ENCODE measurements at regions not wholly inside any gene's neighbourhood (a gene's known extent, or its start where the extent isn't known, plus 50 kb on each side); places are given as distances from the start of the nearest gene placed in this dataset.
"Not testable (repeated sequence)": the region's sequence is repeated elsewhere in the genome, so short reads cannot be mapped to it uniquely, and the experiment has no call there.

GRCh38 chr13:27339299-27339698 is 68.7 kb downstream of the RASL11A start:
- POLR2A ChIA-PET = interaction anchor here (0.6 to 1.1 kb wide), 2 partner anchors 40 to 88 kb away, joined by 3 to 4 read pairs; partner anchors contain the start of gene RPL21
- Mint-ChIP-seq H3K4me1 (peaks cover 0 to 5% (median 0%) of the 10 kb centered on the region in 7 donors), H3K36me3 (no peaks in the 10 kb centered on the region), H3K9me3 (no peaks in the 10 kb centered on the region), H3K4me3 (peak overlapping the region in 2 of 10 donors; percentile 29), H3K27ac (no peak overlapping the region), H3K27me3 (peaks cover 0 to 17% (median 4%) of the 10 kb centered on the region in 5 donors)
- no peak overlapping the region for H3K4me3 ChIP-seq (ENCODE audit: low read length)
- no peaks in the 10 kb centered on the region for H3K36me3 ChIP-seq (ENCODE audit: control insufficient read depth in 2 of 3, insufficient read depth in 3 of 3, low read length in 3 of 3)
- no peaks in the 10 kb centered on the region for H3K9me3 ChIP-seq (ENCODE audit: control insufficient read depth in 2 of 3, low read length in 3 of 3)
- peak in 7 of 9 donors; percentile 28 to 61 (median 51) for DNase-seq
- intact Hi-C loops (cut with micrococcal nuclease) = loop anchor here (1.0 to 10.0 kb wide), 6 partner anchors 47 to 354 kb away; partner anchors contain the start of gene RPL21 (in 2 of the 2)
- no peaks in the 10 kb centered on the region for H3K27me3 ChIP-seq (ENCODE audit: control insufficient read depth in 2 of 2, insufficient read depth in 2 of 2, low read length in 2 of 2)
- ATAC-seq = peak; percentile 78
- CTCF ChIA-PET = interaction anchor here (0.6 to 1.2 kb wide), 7 partner anchors 8 to 668 kb away, joined by 3 to 9 read pairs (median 4); partner anchors contain the start of gene RASL11A
- H3K27ac ChIP-seq (ENCODE audit: low read depth, low read length) = no peak overlapping the region
- no peaks in the 10 kb centered on the region for H3K4me1 ChIP-seq (ENCODE audit: control insufficient read depth in 2 of 2, insufficient read depth in 2 of 2, low read length in 2 of 2)

DNA sequence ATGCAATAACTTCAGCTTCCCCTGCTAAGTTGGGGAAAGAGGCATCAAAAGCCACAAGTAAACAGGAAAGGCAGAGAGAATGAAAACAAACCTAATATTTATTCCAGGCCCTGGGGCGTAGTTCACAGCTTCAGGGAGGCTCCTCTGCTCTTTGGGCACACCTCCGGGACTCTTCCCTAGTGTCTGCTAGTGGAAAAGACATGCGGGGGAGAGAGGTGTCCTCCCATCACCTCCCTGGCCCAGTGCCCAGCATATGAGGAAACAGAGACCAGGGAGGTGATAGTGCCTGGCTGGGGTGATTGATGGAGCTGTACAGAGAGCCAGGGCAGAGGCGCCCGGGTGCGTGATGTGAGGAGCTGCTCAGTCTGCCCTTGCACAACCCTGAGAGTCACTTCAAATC is 71.0 kb downstream of the RASL11A start:
- no peak overlapping the region for H3K27ac Mint-ChIP-seq
- CTCF ChIA-PET = interaction anchor here (0.5 to 1.5 kb wide), 5 partner anchors 10 to 540 kb away, joined by 3 to 4 read pairs (median 3); no protein-coding TSS in a partner anchor

GRCh38 chr13:27347211-27347772 is 76.7 kb downstream of the RASL11A start:
- ATAC-seq (no peak), DNase-seq (no peak)
- Histone ChIP-seq H3K36me3 (ENCODE audit: control insufficient read depth in 2 of 3, insufficient read depth in 3 of 3, low read length in 3 of 3) (no peaks in the 10 kb centered on the region), H3K27me3 (ENCODE audit: control insufficient read depth in 2 of 2, insufficient read depth in 2 of 2, low read length in 2 of 2) (no peaks in the 10 kb centered on the region), H3K27ac (ENCODE audit: low read depth, low read length) (no peak overlapping the region), H3K4me3 (ENCODE audit: low read length) (no peak overlapping the region), H3K4me1 (ENCODE audit: control insufficient read depth in 2 of 2, insufficient read depth in 2 of 2, low read length in 2 of 2) (no peaks in the 10 kb centered on the region), H3K9me3 (ENCODE audit: control insufficient read depth in 2 of 3, low read length in 3 of 3) (no peaks in the 10 kb centered on the region)
- no peak overlapping the region for H3K27ac Mint-ChIP-seq
- ChIA-PET POLR2A (no interaction called here), CTCF (interaction anchor here (0.6 kb wide), 3 partner anchors 204 to 362 kb away, joined by 3 read pairs; no protein-coding TSS in a partner anchor)
- H3K4me3 Mint-ChIP-seq = no peak overlapping the region
- H3K36me3 Mint-ChIP-seq = no peaks in the 10 kb centered on the region
- H3K27me3 Mint-ChIP-seq = peaks cover 9 to 33% (median 14%) of the 10 kb centered on the region in 5 donors
- intact Hi-C loops (cut with micrococcal nuclease) = no loop called here
- H3K9me3 Mint-ChIP-seq = peaks cover 0 to 3% (median 0%) of the 10 kb centered on the region in 11 donors
- H3K4me1 Mint-ChIP-seq = no peaks in the 10 kb centered on the region

More for the DNA sequence above, 71.0 kb downstream of the RASL11A start:
- intact Hi-C loops (cut with micrococcal nuclease) = no loop called here
- peaks cover 0 to 2% (median 0%) of the 10 kb centered on the region in 11 donors for H3K9me3 Mint-ChIP-seq
- no peaks in the 10 kb centered on the region for H3K4me1 ChIP-seq (ENCODE audit: control insufficient read depth in 2 of 2, insufficient read depth in 2 of 2, low read length in 2 of 2)
- POLR2A ChIA-PET = interaction anchor here (0.6 kb wide), 1 partner anchor 117 kb away, joined by 3 read pairs; no protein-coding TSS in a partner anchor
- no peaks in the 10 kb centered on the region for H3K27me3 ChIP-seq (ENCODE audit: control insufficient read depth in 2 of 2, insufficient read depth in 2 of 2, low read length in 2 of 2)
- no peaks in the 10 kb centered on the region for H3K36me3 Mint-ChIP-seq
- H3K9me3 ChIP-seq (ENCODE audit: control insufficient read depth in 2 of 3, low read length in 3 of 3) = no peaks in the 10 kb centered on the region
- H3K4me1 Mint-ChIP-seq = peaks cover 0 to 5% (median 0%) of the 10 kb centered on the region in 7 donors
- H3K27ac ChIP-seq (ENCODE audit: low read depth, low read length) = no peak overlapping the region
- ATAC-seq (no peak), DNase-seq (no peak)
- H3K4me3 ChIP-seq (ENCODE audit: low read length) = no peak overlapping the region
- no peak overlapping the region for H3K4me3 Mint-ChIP-seq
- peaks cover 0 to 23% (median 13%) of the 10 kb centered on the region in 5 donors for H3K27me3 Mint-ChIP-seq
- H3K36me3 ChIP-seq (ENCODE audit: control insufficient read depth in 2 of 3, insufficient read depth in 3 of 3, low read length in 3 of 3) = no peaks in the 10 kb centered on the region

DNA sequence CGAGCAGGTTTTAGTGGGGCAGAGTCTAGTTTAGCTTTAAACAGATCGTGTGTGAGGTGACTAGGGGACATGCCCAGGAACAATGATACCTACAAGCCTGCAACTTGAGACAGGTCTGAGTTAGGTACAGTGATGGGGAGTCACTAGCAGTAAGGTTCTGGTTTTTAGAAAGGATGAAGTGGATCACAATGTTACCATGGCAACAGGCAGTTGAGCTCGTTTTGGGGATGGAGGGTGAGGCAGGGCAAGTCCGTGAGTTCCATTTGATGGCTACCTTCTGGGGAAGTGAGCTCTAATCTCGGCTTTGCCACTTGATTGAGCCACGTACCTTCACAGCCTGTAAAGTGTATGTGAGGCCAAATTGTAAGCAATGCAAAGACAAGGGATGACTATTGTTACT is 76.0 kb upstream of the GTF3A start:
- Mint-ChIP-seq H3K36me3 (no peaks in the 10 kb centered on the region), H3K9me3 (peaks cover 0 to 3% (median 0%) of the 10 kb centered on the region in 11 donors), H3K27me3 (peaks cover 9 to 33% (median 13%) of the 10 kb centered on the region in 5 donors), H3K4me1 (peaks cover 0 to 7% (median 0%) of the 10 kb centered on the region in 7 donors), H3K27ac (peak overlapping the region in 1 of 9 donors; percentile 10), H3K4me3 (no peak overlapping the region)
- POLR2A ChIA-PET = no interaction called here
- intact Hi-C loops (cut with micrococcal nuclease) = no loop called here
- no peak for DNase-seq
- Histone ChIP-seq H3K27me3 (ENCODE audit: control insufficient read depth in 2 of 2, insufficient read depth in 2 of 2, low read length in 2 of 2) (no peaks in the 10 kb centered on the region), H3K27ac (ENCODE audit: low read depth, low read length) (no peak overlapping the region), H3K4me1 (ENCODE audit: control insufficient read depth in 2 of 2, insufficient read depth in 2 of 2, low read length in 2 of 2) (no peaks in the 10 kb centered on the region), H3K4me3 (ENCODE audit: low read length) (no peak overlapping the region), H3K36me3 (ENCODE audit: control insufficient read depth in 2 of 3, insufficient read depth in 3 of 3, low read length in 3 of 3) (no peaks in the 10 kb centered on the region), H3K9me3 (ENCODE audit: control insufficient read depth in 2 of 3, low read length in 3 of 3) (no peaks in the 10 kb centered on the region)
- no peak for ATAC-seq
- CTCF ChIA-PET = interaction anchor here (1.4 to 1.7 kb wide), 2 partner anchors 9 to 13 kb away, joined by 3 to 4 read pairs; no protein-coding TSS in a partner anchor

DNA sequence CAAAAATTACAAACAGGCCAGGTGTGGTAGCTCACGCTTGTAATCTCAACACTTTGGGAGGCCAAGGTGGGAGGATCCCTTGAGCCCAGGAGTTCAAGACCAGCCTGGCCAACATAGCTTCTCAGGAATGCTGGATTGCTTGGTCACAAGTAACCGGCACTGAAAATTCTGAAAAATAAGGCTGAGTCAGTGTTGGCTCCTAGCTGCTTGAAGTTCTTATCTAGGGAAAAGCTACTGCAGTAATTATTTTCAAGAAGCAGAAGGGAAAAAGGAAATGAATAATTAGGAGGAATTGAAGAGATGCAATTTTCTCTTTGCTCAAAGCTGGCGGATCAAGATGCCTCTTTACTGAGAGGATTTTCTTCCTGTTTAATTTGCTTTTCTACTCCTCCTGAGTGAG is 75.0 kb upstream of the GTF3A start:
- H3K27ac ChIP-seq (ENCODE audit: low read depth, low read length) = no peak overlapping the region
- no peaks in the 10 kb centered on the region for H3K9me3 ChIP-seq (ENCODE audit: control insufficient read depth in 2 of 3, low read length in 3 of 3)
- no peaks in the 10 kb centered on the region for H3K27me3 ChIP-seq (ENCODE audit: control insufficient read depth in 2 of 2, insufficient read depth in 2 of 2, low read length in 2 of 2)
- H3K36me3 Mint-ChIP-seq = no peaks in the 10 kb centered on the region
- peaks cover 0 to 3% (median 0%) of the 10 kb centered on the region in 11 donors for H3K9me3 Mint-ChIP-seq
- no peak overlapping the region for H3K4me3 ChIP-seq (ENCODE audit: low read length)
- H3K27ac Mint-ChIP-seq = no peak overlapping the region
- H3K27me3 Mint-ChIP-seq = peaks cover 9 to 26% (median 10%) of the 10 kb centered on the region in 5 donors
- peaks cover 0 to 10% (median 0%) of the 10 kb centered on the region in 7 donors for H3K4me1 Mint-ChIP-seq
- CTCF ChIA-PET = interaction anchor here (0.6 to 2.3 kb wide), 5 partner anchors 9 to 1524 kb away, joined by 3 to 6 read pairs (median 3); no protein-coding TSS in a partner anchor
- intact Hi-C loops (cut with micrococcal nuclease) = no loop called here
- no peaks in the 10 kb centered on the region for H3K4me1 ChIP-seq (ENCODE audit: control insufficient read depth in 2 of 2, insufficient read depth in 2 of 2, low read length in 2 of 2)
- no peak for ATAC-seq
- no peak overlapping the region for H3K4me3 Mint-ChIP-seq
- DNase-seq = no peak
- no peaks in the 10 kb centered on the region for H3K36me3 ChIP-seq (ENCODE audit: control insufficient read depth in 2 of 3, insufficient read depth in 3 of 3, low read length in 3 of 3)
- POLR2A ChIA-PET = no interaction called here

DNA sequence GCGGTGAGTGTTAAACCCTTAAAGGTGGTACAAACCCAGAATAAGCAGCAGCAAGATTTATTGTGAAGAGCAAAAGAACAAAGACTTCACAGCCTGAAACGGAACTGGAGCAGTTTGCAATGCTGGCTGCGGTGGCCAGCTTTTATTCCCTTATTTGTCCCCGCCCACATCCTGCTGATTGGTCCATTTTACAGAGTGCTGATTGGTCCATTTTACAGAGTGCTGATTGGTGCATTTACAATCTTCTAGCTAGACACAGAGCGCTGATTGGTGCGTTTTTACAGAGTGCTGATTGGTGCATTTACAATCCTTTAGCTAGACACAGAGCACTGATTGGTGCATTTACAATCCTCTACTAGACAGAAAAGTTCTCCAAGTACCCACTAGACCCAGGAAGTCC is 73.6 kb upstream of the GTF3A start:
- H3K27ac ChIP-seq (ENCODE audit: low read depth, low read length); H3K4me1 ChIP-seq (ENCODE audit: control insufficient read depth in 2 of 2, insufficient read depth in 2 of 2, low read length in 2 of 2); ATAC-seq; H3K4me3 ChIP-seq (ENCODE audit: low read length); H3K9me3 Mint-ChIP-seq; DNase-seq; H3K36me3 ChIP-seq (ENCODE audit: control insufficient read depth in 2 of 3, insufficient read depth in 3 of 3, low read length in 3 of 3); H3K27me3 ChIP-seq (ENCODE audit: control insufficient read depth in 2 of 2, insufficient read depth in 2 of 2, low read length in 2 of 2); H3K36me3 Mint-ChIP-seq; H3K27ac Mint-ChIP-seq; H3K9me3 ChIP-seq (ENCODE audit: control insufficient read depth in 2 of 3, low read length in 3 of 3); H3K4me3 Mint-ChIP-seq; POLR2A ChIA-PET: not testable (repeated sequence)
- Mint-ChIP-seq H3K27me3 (peaks cover 6 to 22% (median 9%) of the 10 kb centered on the region in 5 donors), H3K4me1 (peaks cover 0 to 10% (median 0%) of the 10 kb centered on the region in 7 donors)
- intact Hi-C loops (cut with micrococcal nuclease) = loop anchor here in 1 of 2 donors (10.0 kb wide), 1 partner anchor 176 kb away; the partner anchor contains the start of gene USP12
- CTCF ChIA-PET = interaction anchor here (2.3 kb wide), 1 partner anchor 366 kb away, joined by 6 read pairs; no protein-coding TSS in a partner anchor
